SK-N-SH (cell line): ENCODE measurements at regions not wholly inside any gene's neighbourhood (a gene's known extent, or its start where the extent isn't known, plus 50 kb on each side); places are given as distances from the start of the nearest gene placed in this dataset.

Experiments
- CTCF ChIA-PET: fragments of 300-600, 350-600 bp; formaldehyde crosslinking; extraction: SDS; loops from one replicate; lab custom pipeline; 2021; lab: Yijun Ruan, JAX
- POLR2A ChIA-PET: fragments of 350-600 bp; sonication (Branson Sonifier 250); formaldehyde crosslinking; extraction: SDS; loops from one replicate; lab custom pipeline; 2020; ENCODE audit warnings: antibody characterized with exemption, inconsistent platforms; lab: Yijun Ruan, JAX
- DNase-seq: peaks from one replicate; pipeline ENCODE4 v3.0.0; 2012
- H2AFZ ChIP-seq: fragments of 200-600 bp; sonication (generic); 2 replicates; pipeline ENCODE4 v1.8.1; 2016; ENCODE audit warnings: antibody characterized with exemption, mild to moderate bottlenecking, low read depth
- H3F3A ChIP-seq: fragments of 200-600 bp; sonication (generic); replicated peaks from 2 replicates; pipeline ENCODE3; 2016; ENCODE audit warnings: antibody characterized with exemption, mild to moderate bottlenecking; ENCODE audit not compliant: insufficient read depth
- H3K27ac ChIP-seq, 2 experiments: fragments of 200-500 bp in 1 of 2; fragments of 200-600 bp in 1 of 2; sonication (Bioruptor generic) in 1 of 2; sonication (generic), shearing (Covaris generic) in 1 of 2; 2 replicates each; pipeline versions ENCODE4 v1.5.1 to v1.6.1; 2014 to 2016; ENCODE audit warnings: low read depth in 2 of 2, inconsistent platforms in 1 of 2, low read length in 1 of 2, mild to moderate bottlenecking in 1 of 2, mixed read lengths in 1 of 2
- H3K27me3 ChIP-seq: fragments of 200-600 bp; sonication (generic), shearing (Covaris generic); 2 replicates; pipeline ENCODE4 v1.6.1; 2016; ENCODE audit warnings: mixed run types; ENCODE audit not compliant: insufficient read depth
- H3K36me3 ChIP-seq, 2 experiments: fragments of 200-500 bp in 1 of 2; fragments of 200-600 bp in 1 of 2; sonication (Bioruptor generic) in 1 of 2; sonication (generic) in 1 of 2; replicated peaks in 1 of 2; 2 replicates each; pipeline versions ENCODE3 to v1.5.1; 2014 to 2016; ENCODE audit warnings: low read length in 1 of 2, mild to moderate bottlenecking in 1 of 2; ENCODE audit not compliant: insufficient read depth in 2 of 2, control insufficient read depth in 1 of 2
- H3K4me1 ChIP-seq, 2 experiments: fragments of 200-500 bp in 1 of 2; fragments of 200-600 bp in 1 of 2; sonication (Bioruptor generic) in 1 of 2; sonication (generic), shearing (Covaris generic) in 1 of 2; 2 replicates each; pipeline versions ENCODE4 v1.5.1 to v1.6.1; 2014 to 2016; ENCODE audit warnings: low read depth in 1 of 2, low read length in 1 of 2, mixed run types in 1 of 2; ENCODE audit not compliant: insufficient read depth in 2 of 2, control insufficient read depth in 1 of 2
- H3K4me2 ChIP-seq: fragments of 200-600 bp; sonication (generic), shearing (Covaris generic); 2 replicates; pipeline ENCODE4 v1.6.1; 2017; ENCODE audit warnings: mixed run types
- H3K4me3 ChIP-seq, 2 experiments: fragments of 200-500 bp in 1 of 2; fragments of 200-600 bp in 1 of 2; sonication (Bioruptor generic) in 1 of 2; sonication (generic), shearing (Covaris generic) in 1 of 2; 2 replicates each; pipeline versions ENCODE4 v1.5.1 to v1.8.1; 2014 to 2016; ENCODE audit warnings: low read depth in 2 of 2, inconsistent platforms in 1 of 2, low read length in 1 of 2, mild to moderate bottlenecking in 1 of 2, mixed read lengths in 1 of 2, moderate library complexity in 1 of 2
- H3K79me2 ChIP-seq: fragments of 200-600 bp; sonication (generic); 2 replicates; pipeline ENCODE4 v1.8.1; 2017; ENCODE audit warnings: mild to moderate bottlenecking; ENCODE audit not compliant: insufficient read depth
- H3K9ac ChIP-seq: fragments of 200-600 bp; sonication (generic); 2 replicates; pipeline ENCODE4 v1.6.1; 2017; ENCODE audit warnings: mixed run types
- H3K9me2 ChIP-seq: fragments of 200-600 bp; sonication (generic); 2 replicates; pipeline ENCODE4 v1.6.1; 2017; ENCODE audit warnings: mixed run types
- H3K9me3 ChIP-seq: fragments of 200-600 bp; sonication (generic); 2 replicates; pipeline ENCODE4 v1.6.1; 2017; ENCODE audit warnings: mixed run types, mild to moderate bottlenecking, moderate library complexity
- H4K20me1 ChIP-seq: fragments of 200-600 bp; sonication (generic); 2 replicates; pipeline ENCODE4 v1.6.1; 2017; ENCODE audit warnings: mild to moderate bottlenecking, mixed run types; ENCODE audit not compliant: insufficient read depth
- CHD2 ChIP-seq: fragments of 150-350 bp; IDR thresholded peaks from 2 replicates; pipeline ENCODE4 v1.6.1; 2018; ENCODE audit warnings: low read length; ENCODE audit not compliant: partially characterized antibody
- CTCF ChIP-seq: fragments of 200-600 bp; sonication (generic); IDR thresholded peaks from 2 replicates; pipeline ENCODE4 v1.6.1; 2017; ENCODE audit warnings: antibody characterized with exemption, mild to moderate bottlenecking, moderate library complexity
- FOXM1 ChIP-seq: IDR thresholded peaks from 2 replicates; pipeline ENCODE4 v1.4.0; 2012; ENCODE audit warnings: low read depth, mild to moderate bottlenecking
- GABPA ChIP-seq: IDR thresholded peaks from 2 replicates; pipeline ENCODE4 v1.4.0; 2012; ENCODE audit warnings: low read depth, mild to moderate bottlenecking
- JUND ChIP-seq: IDR thresholded peaks from 2 replicates; pipeline ENCODE4 v1.4.0; 2012
- NRF1 ChIP-seq: IDR thresholded peaks from 2 replicates; pipeline ENCODE4 v1.6.1; 2012; ENCODE audit warnings: low read depth, mild to moderate bottlenecking, low read length
- PBX3 ChIP-seq: IDR thresholded peaks from 2 replicates; pipeline ENCODE4; 2012
- POLR2AphosphoS5 ChIP-seq: IDR thresholded peaks from 2 replicates; pipeline ENCODE4 v1.6.1; 2012; ENCODE audit warnings: low read depth, low read length
- REST ChIP-seq: IDR thresholded peaks from 2 replicates; pipeline ENCODE4 v1.6.1; 2012; ENCODE audit warnings: mild to moderate bottlenecking, low read depth, low read length, moderate library complexity
- RFX5 ChIP-seq: IDR thresholded peaks from 2 replicates; pipeline ENCODE4 v1.6.1; 2012; ENCODE audit warnings: mild to moderate bottlenecking, improper control_type of control experiment, low read length
- RXRA ChIP-seq: IDR thresholded peaks from 2 replicates; pipeline ENCODE4 v1.4.0; 2012; ENCODE audit warnings: low read depth, mild to moderate bottlenecking, borderline replicate concordance
- SIN3A ChIP-seq: IDR thresholded peaks from 2 replicates; pipeline ENCODE4 v1.6.1; 2012; ENCODE audit warnings: low read depth, mild to moderate bottlenecking, low read length, moderate library complexity, borderline replicate concordance
- TCF12 ChIP-seq: IDR thresholded peaks from 2 replicates; pipeline ENCODE4 v1.4.0; 2012
- TEAD4 ChIP-seq: IDR thresholded peaks from 2 replicates; pipeline ENCODE4 v1.4.0; 2012; ENCODE audit warnings: mild to moderate bottlenecking, borderline replicate concordance; ENCODE audit not compliant: insufficient read depth
- USF2 ChIP-seq: fragments of 150-350 bp; IDR thresholded peaks from 2 replicates; pipeline ENCODE4 v1.6.1; 2017; ENCODE audit warnings: antibody characterized with exemption, low read length, low read depth, borderline replicate concordance
- YY1 ChIP-seq: IDR thresholded peaks from 2 replicates; pipeline ENCODE4 v1.4.0; 2012; ENCODE audit warnings: low read depth, mild to moderate bottlenecking
- WGBS: methylation state at CpG from one replicate; pipeline ENCODE4 v1.1.6; 2017; ENCODE audit warnings: low lambda C conversion rate; 5-methylcytosine and 5-hydroxymethylcytosine counted together

GRCh38 chr6:22779062-22779461, 209.7 kb downstream of the HDGFL1 start:
- TF ChIP-seq YY1 (no peak), NRF1 (no peak), SIN3A (no peak), REST (no peak), FOXM1 (no peak), GABPA (no peak), CTCF (no peak), RXRA (no peak), CHD2 (no peak), PBX3 (no peak), TCF12 (no peak), RFX5 (no peak), JUND (no peak), POLR2AphosphoS5 (no peak), TEAD4 (no peak), USF2 (no peak)
- no peak for DNase-seq
- CTCF ChIA-PET, result no interaction called here
- Histone ChIP-seq H3K9me2 (no peaks in the 10 kb centered on the region), H3K4me2 (no peak overlapping the region), H3K27ac (no peak overlapping the region), H2AFZ (no peak overlapping the region), H4K20me1 (no peaks in the 10 kb centered on the region), H3K27me3 (no peaks in the 10 kb centered on the region), H3K9me3 (no peaks in the 10 kb centered on the region), H3K4me1 (no peaks in the 10 kb centered on the region; a peak in 1 of 4 replicates), H3K4me3 (no peak overlapping the region), H3K79me2 (no peaks in the 10 kb centered on the region), H3F3A (no peaks in the 10 kb centered on the region), H3K36me3 (no peaks in the 10 kb centered on the region), H3K9ac (no peak overlapping the region)
- POLR2A ChIA-PET, result no interaction called here
- 83% methylated on average over 1 of the region's 2 CpGs for WGBS
